SK-N-SH (cell line): ENCODE measurements at regions not wholly inside any gene's neighbourhood (a gene's known extent, or its start where the extent isn't known, plus 50 kb on each side); places are given as distances from the start of the nearest gene placed in this dataset.
A peak's percentile ranks its signal among the peaks of the same experiment; 100 is the strongest.

ENCODE experiments used
- CTCF ChIA-PET: fragments of 300-600, 350-600 bp; formaldehyde crosslinking; extraction: SDS; loops from one replicate; lab custom pipeline; 2021; lab: Yijun Ruan, JAX
- POLR2A ChIA-PET: fragments of 350-600 bp; sonication (Branson Sonifier 250); formaldehyde crosslinking; extraction: SDS; loops from one replicate; lab custom pipeline; 2020; ENCODE audit warnings: antibody characterized with exemption, inconsistent platforms; lab: Yijun Ruan, JAX
- DNase-seq: peaks from one replicate; pipeline ENCODE4 v3.0.0; 2012
- H2AFZ ChIP-seq: fragments of 200-600 bp; sonication (generic); 2 replicates; pipeline ENCODE4 v1.8.1; 2016; ENCODE audit warnings: antibody characterized with exemption, mild to moderate bottlenecking, low read depth
- H3F3A ChIP-seq: fragments of 200-600 bp; sonication (generic); replicated peaks from 2 replicates; pipeline ENCODE3; 2016; ENCODE audit warnings: antibody characterized with exemption, mild to moderate bottlenecking; ENCODE audit not compliant: insufficient read depth
- H3K27ac ChIP-seq, 2 experiments: fragments of 200-500 bp in 1 of 2; fragments of 200-600 bp in 1 of 2; sonication (Bioruptor generic) in 1 of 2; sonication (generic), shearing (Covaris generic) in 1 of 2; 2 replicates each; pipeline versions ENCODE4 v1.5.1 to v1.6.1; 2014 to 2016; ENCODE audit warnings: low read depth in 2 of 2, inconsistent platforms in 1 of 2, low read length in 1 of 2, mild to moderate bottlenecking in 1 of 2, mixed read lengths in 1 of 2
- H3K27me3 ChIP-seq: fragments of 200-600 bp; sonication (generic), shearing (Covaris generic); 2 replicates; pipeline ENCODE4 v1.6.1; 2016; ENCODE audit warnings: mixed run types; ENCODE audit not compliant: insufficient read depth
- H3K36me3 ChIP-seq, 2 experiments: fragments of 200-500 bp in 1 of 2; fragments of 200-600 bp in 1 of 2; sonication (Bioruptor generic) in 1 of 2; sonication (generic) in 1 of 2; replicated peaks in 1 of 2; 2 replicates each; pipeline versions ENCODE3 to v1.5.1; 2014 to 2016; ENCODE audit warnings: low read length in 1 of 2, mild to moderate bottlenecking in 1 of 2; ENCODE audit not compliant: insufficient read depth in 2 of 2, control insufficient read depth in 1 of 2
- H3K4me1 ChIP-seq, 2 experiments: fragments of 200-500 bp in 1 of 2; fragments of 200-600 bp in 1 of 2; sonication (Bioruptor generic) in 1 of 2; sonication (generic), shearing (Covaris generic) in 1 of 2; 2 replicates each; pipeline versions ENCODE4 v1.5.1 to v1.6.1; 2014 to 2016; ENCODE audit warnings: low read depth in 1 of 2, low read length in 1 of 2, mixed run types in 1 of 2; ENCODE audit not compliant: insufficient read depth in 2 of 2, control insufficient read depth in 1 of 2
- H3K4me2 ChIP-seq: fragments of 200-600 bp; sonication (generic), shearing (Covaris generic); 2 replicates; pipeline ENCODE4 v1.6.1; 2017; ENCODE audit warnings: mixed run types
- H3K4me3 ChIP-seq, 2 experiments: fragments of 200-500 bp in 1 of 2; fragments of 200-600 bp in 1 of 2; sonication (Bioruptor generic) in 1 of 2; sonication (generic), shearing (Covaris generic) in 1 of 2; 2 replicates each; pipeline versions ENCODE4 v1.5.1 to v1.8.1; 2014 to 2016; ENCODE audit warnings: low read depth in 2 of 2, inconsistent platforms in 1 of 2, low read length in 1 of 2, mild to moderate bottlenecking in 1 of 2, mixed read lengths in 1 of 2, moderate library complexity in 1 of 2
- H3K79me2 ChIP-seq: fragments of 200-600 bp; sonication (generic); 2 replicates; pipeline ENCODE4 v1.8.1; 2017; ENCODE audit warnings: mild to moderate bottlenecking; ENCODE audit not compliant: insufficient read depth
- H3K9ac ChIP-seq: fragments of 200-600 bp; sonication (generic); 2 replicates; pipeline ENCODE4 v1.6.1; 2017; ENCODE audit warnings: mixed run types
- H3K9me2 ChIP-seq: fragments of 200-600 bp; sonication (generic); 2 replicates; pipeline ENCODE4 v1.6.1; 2017; ENCODE audit warnings: mixed run types
- H3K9me3 ChIP-seq: fragments of 200-600 bp; sonication (generic); 2 replicates; pipeline ENCODE4 v1.6.1; 2017; ENCODE audit warnings: mixed run types, mild to moderate bottlenecking, moderate library complexity
- H4K20me1 ChIP-seq: fragments of 200-600 bp; sonication (generic); 2 replicates; pipeline ENCODE4 v1.6.1; 2017; ENCODE audit warnings: mild to moderate bottlenecking, mixed run types; ENCODE audit not compliant: insufficient read depth
- ELF1 ChIP-seq: IDR thresholded peaks from 2 replicates; pipeline ENCODE4 v1.4.0; 2012
- FOXJ3 ChIP-seq: sonication (generic); formaldehyde crosslinking; IDR thresholded peaks from 2 replicates; pipeline ENCODE4 v1.5.1; 2020; ENCODE audit warnings: mild to moderate bottlenecking, missing genetic modification reagents
- IRF3 ChIP-seq: fragments of 150-350 bp; IDR thresholded peaks from 2 replicates; pipeline ENCODE4 v1.6.1; 2016; ENCODE audit warnings: mild to moderate bottlenecking, low read depth, low read length
- JUND ChIP-seq: IDR thresholded peaks from 2 replicates; pipeline ENCODE4 v1.4.0; 2012
- MEF2A ChIP-seq: IDR thresholded peaks from 2 replicates; pipeline ENCODE4 v1.4.0; 2012; ENCODE audit warnings: low read depth, borderline replicate concordance
- MXI1 ChIP-seq: IDR thresholded peaks from 2 replicates; pipeline ENCODE4 v1.6.1; 2012; ENCODE audit warnings: mild to moderate bottlenecking, low read depth, low read length, improper control_type of control experiment
- NRF1 ChIP-seq: IDR thresholded peaks from 2 replicates; pipeline ENCODE4 v1.6.1; 2012; ENCODE audit warnings: low read depth, mild to moderate bottlenecking, low read length
- PBX3 ChIP-seq: IDR thresholded peaks from 2 replicates; pipeline ENCODE4; 2012
- POLR2AphosphoS5 ChIP-seq: IDR thresholded peaks from 2 replicates; pipeline ENCODE4 v1.6.1; 2012; ENCODE audit warnings: low read depth, low read length
- RAD21 ChIP-seq: IDR thresholded peaks from 2 replicates; pipeline ENCODE4 v1.6.1; 2012; ENCODE audit warnings: mild to moderate bottlenecking, low read length
- RFX5 ChIP-seq: IDR thresholded peaks from 2 replicates; pipeline ENCODE4 v1.6.1; 2012; ENCODE audit warnings: mild to moderate bottlenecking, improper control_type of control experiment, low read length
- RXRA ChIP-seq: IDR thresholded peaks from 2 replicates; pipeline ENCODE4 v1.4.0; 2012; ENCODE audit warnings: low read depth, mild to moderate bottlenecking, borderline replicate concordance
- SIN3A ChIP-seq: IDR thresholded peaks from 2 replicates; pipeline ENCODE4 v1.6.1; 2012; ENCODE audit warnings: low read depth, mild to moderate bottlenecking, low read length, moderate library complexity, borderline replicate concordance
- TAF1 ChIP-seq: IDR thresholded peaks from 2 replicates; pipeline ENCODE4 v1.6.1; 2012; ENCODE audit warnings: low read depth, mild to moderate bottlenecking, low read length, moderate library complexity, borderline replicate concordance
- TCF12 ChIP-seq: IDR thresholded peaks from 2 replicates; pipeline ENCODE4 v1.4.0; 2012
- TEAD4 ChIP-seq: IDR thresholded peaks from 2 replicates; pipeline ENCODE4 v1.4.0; 2012; ENCODE audit warnings: mild to moderate bottlenecking, borderline replicate concordance; ENCODE audit not compliant: insufficient read depth
- YY1 ChIP-seq: IDR thresholded peaks from 2 replicates; pipeline ENCODE4 v1.4.0; 2012; ENCODE audit warnings: low read depth, mild to moderate bottlenecking
- WGBS: methylation state at CpG from one replicate; pipeline ENCODE4 v1.1.6; 2017; ENCODE audit warnings: low lambda C conversion rate; 5-methylcytosine and 5-hydroxymethylcytosine counted together
- TF ChIP-seq, protein P1 (sequence below): IDR thresholded peaks from 2 replicates; pipeline ENCODE4 v1.4.0; 2012; ENCODE audit warnings: low read depth
- TF ChIP-seq, protein P2 (sequence below): IDR thresholded peaks from 2 replicates; pipeline ENCODE4 v1.4.0; 2012; ENCODE audit warnings: low read depth, borderline replicate concordance

- Histone ChIP-seq H3K9me2 (no peaks in the 10 kb centered on the region), H3K27ac (peak overlapping the region in 1 of 2 experiments; percentile 55; a peak in 2 of 4 replicates), H3K36me3 (no peaks in the 10 kb centered on the region), H2AFZ (no peak overlapping the region), H3F3A (no peaks in the 10 kb centered on the region), H3K9me3 (no peaks in the 10 kb centered on the region), H3K4me2 (no peak overlapping the region), H4K20me1 (no peaks in the 10 kb centered on the region), H3K9ac (no peak overlapping the region), H3K79me2 (no peaks in the 10 kb centered on the region), H3K27me3 (no peaks in the 10 kb centered on the region), H3K4me1 (peaks cover 0 to 9% of the 10 kb centered on the region in 2 experiments; a peak in 1 of 4 replicates), H3K4me3 (no peak overlapping the region)
- CTCF ChIA-PET, result no interaction called here
- 20% methylated on average over 7 of the region's 9 CpGs for WGBS
- TF ChIP-seq SIN3A (no peak), MXI1 (0 out of 2 replicates have a peak, but pooled peaks have one; percentile 12)
- POLR2A ChIA-PET, result interaction anchor here (0.9 kb wide), 1 partner anchor 88 kb away, joined by 3 read pairs; no protein-coding TSS in a partner anchor
- peak; percentile 31 for DNase-seq
Measured at GRCh38 chr3:139762302-139762701, 84.5 kb upstream of the NMNAT3 start.

DNA sequence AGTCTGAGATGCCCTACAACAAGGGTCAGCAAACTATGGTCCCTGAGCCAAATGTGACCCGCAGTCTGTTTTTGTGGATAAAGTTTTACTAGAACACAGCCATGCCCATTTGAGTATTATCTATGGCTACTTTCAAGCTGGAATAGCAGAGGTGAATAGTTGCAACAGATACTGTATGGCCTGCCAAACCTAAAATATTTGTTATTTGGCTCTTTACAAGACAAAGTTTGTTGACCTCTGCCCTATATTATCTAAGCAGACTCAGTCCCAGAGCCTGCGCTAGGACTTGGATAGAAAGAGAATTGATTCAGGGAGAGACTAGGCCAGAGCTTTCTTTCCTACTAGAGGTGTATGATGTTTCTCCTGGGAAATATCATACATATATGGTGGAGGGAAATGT is 81.7 kb upstream of the NMNAT3 start:
- H4K20me1 ChIP-seq, result no peaks in the 10 kb centered on the region
- no peak overlapping the region for H3K27ac ChIP-seq
- no peak overlapping the region for H3K9ac ChIP-seq
- no peak for DNase-seq
- H3K27me3 ChIP-seq, result no peaks in the 10 kb centered on the region
- CTCF ChIA-PET, result no interaction called here
- H3K4me2 ChIP-seq, result no peak overlapping the region
- no peaks in the 10 kb centered on the region for H3K9me3 ChIP-seq
- no peaks in the 10 kb centered on the region for H3F3A ChIP-seq
- no peaks in the 10 kb centered on the region for H3K79me2 ChIP-seq
- H3K4me3 ChIP-seq, result no peak overlapping the region
- no peak overlapping the region for H2AFZ ChIP-seq
- no peaks in the 10 kb centered on the region for H3K9me2 ChIP-seq
- POLR2A ChIA-PET, result no interaction called here
- H3K36me3 ChIP-seq, result no peaks in the 10 kb centered on the region
- peaks cover 0 to 9% of the 10 kb centered on the region in 2 experiments; a peak in 1 of 4 replicates for H3K4me1 ChIP-seq
- TF ChIP-seq JUND, result no peak
- no peak for TF ChIP-seq POLR2AphosphoS5
- TF ChIP-seq, protein P1, sequence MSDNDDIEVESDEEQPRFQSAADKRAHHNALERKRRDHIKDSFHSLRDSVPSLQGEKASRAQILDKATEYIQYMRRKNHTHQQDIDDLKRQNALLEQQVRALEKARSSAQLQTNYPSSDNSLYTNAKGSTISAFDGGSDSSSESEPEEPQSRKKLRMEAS, result no peak
- no peak for TF ChIP-seq FOXJ3 (CRISPR knock-in tag)
- TF ChIP-seq RAD21, result no peak
- 40% methylated on average over 2 of the region's 2 CpGs for WGBS

DNA sequence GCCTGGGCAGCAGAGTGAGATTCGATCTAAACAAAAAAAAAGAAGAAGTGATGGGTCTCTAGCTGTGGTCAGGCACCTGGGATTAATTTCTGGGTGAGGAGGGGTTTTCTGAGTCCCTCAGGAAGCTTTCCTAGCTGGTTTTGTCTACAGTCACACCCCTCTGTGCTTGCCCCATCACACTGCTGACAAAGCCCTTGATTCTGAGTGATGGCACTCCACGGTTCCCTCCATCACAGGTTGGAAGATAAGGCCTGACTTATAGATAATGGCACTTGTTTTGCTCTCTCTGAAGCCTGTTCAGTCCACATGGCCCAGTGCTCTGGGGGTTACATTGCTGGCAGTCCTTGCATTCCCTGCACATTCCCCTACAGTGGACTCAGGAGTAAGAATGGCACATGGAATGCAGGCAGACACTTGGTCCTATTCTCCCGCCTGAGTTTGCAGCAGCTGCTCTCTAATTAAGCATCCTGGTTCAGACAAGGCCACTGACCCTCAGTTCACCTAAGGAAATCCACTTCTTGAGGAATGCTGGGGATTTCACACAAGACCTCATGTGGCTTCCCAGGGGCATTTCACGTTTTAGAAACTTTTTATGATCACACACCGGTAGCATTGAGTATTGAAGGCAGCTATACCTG is 81.0 kb upstream of the NMNAT3 start:
- TF ChIP-seq TCF12, result no peak
- no peak for TF ChIP-seq TEAD4
- TF ChIP-seq RXRA, result no peak
- no peak for TF ChIP-seq RAD21
- TF ChIP-seq, protein P1, result no peak
- no peak for TF ChIP-seq RFX5
- no peak for TF ChIP-seq YY1
- TF ChIP-seq, protein P2, sequence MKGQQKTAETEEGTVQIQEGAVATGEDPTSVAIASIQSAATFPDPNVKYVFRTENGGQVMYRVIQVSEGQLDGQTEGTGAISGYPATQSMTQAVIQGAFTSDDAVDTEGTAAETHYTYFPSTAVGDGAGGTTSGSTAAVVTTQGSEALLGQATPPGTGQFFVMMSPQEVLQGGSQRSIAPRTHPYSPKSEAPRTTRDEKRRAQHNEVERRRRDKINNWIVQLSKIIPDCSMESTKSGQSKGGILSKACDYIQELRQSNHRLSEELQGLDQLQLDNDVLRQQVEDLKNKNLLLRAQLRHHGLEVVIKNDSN, result no peak
- no peak for TF ChIP-seq TAF1
- TF ChIP-seq IRF3, result no peak
- no peak for TF ChIP-seq PBX3
- no peak for TF ChIP-seq POLR2AphosphoS5
- no peak for TF ChIP-seq MEF2A
- no peak for TF ChIP-seq NRF1
- TF ChIP-seq JUND, result no peak
- TF ChIP-seq ELF1, result no peak
- H3K36me3 ChIP-seq, result no peaks in the 10 kb centered on the region
- H3K9ac ChIP-seq, result no peak overlapping the region
- H3K9me3 ChIP-seq, result no peaks in the 10 kb centered on the region
- no peaks in the 10 kb centered on the region for H3F3A ChIP-seq
- H3K4me2 ChIP-seq, result no peak overlapping the region
- H3K79me2 ChIP-seq, result no peaks in the 10 kb centered on the region
- peaks cover 0 to 6% of the 10 kb centered on the region in 2 experiments; a peak in 1 of 4 replicates for H3K4me1 ChIP-seq
- no peaks in the 10 kb centered on the region for H3K27me3 ChIP-seq
- H4K20me1 ChIP-seq, result no peaks in the 10 kb centered on the region
- no peak overlapping the region for H2AFZ ChIP-seq
- no peak overlapping the region for H3K4me3 ChIP-seq
- no peaks in the 10 kb centered on the region for H3K9me2 ChIP-seq
- ChIA-PET POLR2A (no interaction called here), CTCF (interaction anchor here (0.9 kb wide), 1 partner anchor 734 kb away, joined by 3 read pairs; no protein-coding TSS in a partner anchor)
- WGBS, result 34% methylated on average over 5 of the region's 5 CpGs
- no peak for DNase-seq
- no peak overlapping the region for H3K27ac ChIP-seq
